Ishikawa (cell line): ENCODE measurements at regions not wholly inside any gene's neighbourhood (a gene's known extent, or its start where the extent isn't known, plus 50 kb on each side); places are given as distances from the start of the nearest gene placed in this dataset.

ENCODE experiments used
- CEBPB ChIP-seq: IDR thresholded peaks from 2 replicates; pipeline ENCODE4 v1.6.1; 2012
- CREB1 ChIP-seq: IDR thresholded peaks from 2 replicates; pipeline ENCODE4 v1.6.1; 2012; ENCODE audit warnings: low read depth
- EGR1 ChIP-seq: IDR thresholded peaks from 2 replicates; pipeline ENCODE4 v1.6.1; 2012
- EP300 ChIP-seq: IDR thresholded peaks from 2 replicates; pipeline ENCODE4 v1.6.1; 2012; ENCODE audit warnings: borderline replicate concordance
- FOXM1 ChIP-seq: IDR thresholded peaks from 2 replicates; pipeline ENCODE4 v1.6.1; 2012; ENCODE audit warnings: low read depth, borderline replicate concordance
- MAX ChIP-seq: IDR thresholded peaks from 2 replicates; pipeline ENCODE4 v1.6.1; 2012
- NFIC ChIP-seq: IDR thresholded peaks from 2 replicates; pipeline ENCODE4 v1.6.1; 2012
- RAD21 ChIP-seq: IDR thresholded peaks from 2 replicates; pipeline ENCODE4 v1.6.1; 2012; ENCODE audit warnings: low read depth
- REST ChIP-seq: IDR thresholded peaks from 2 replicates; pipeline ENCODE4 v1.6.1; 2012; ENCODE audit warnings: low read depth, mild to moderate bottlenecking
- TAF1 ChIP-seq: IDR thresholded peaks from 2 replicates; pipeline ENCODE4 v1.6.1; 2012; ENCODE audit warnings: low read depth, mild to moderate bottlenecking
- TCF12 ChIP-seq: IDR thresholded peaks from 2 replicates; pipeline ENCODE4 v1.6.1; 2012; ENCODE audit warnings: low read depth
- TEAD4 ChIP-seq: IDR thresholded peaks from 2 replicates; pipeline ENCODE4 v1.6.1; 2012
- USF1 ChIP-seq: IDR thresholded peaks from 2 replicates; pipeline ENCODE4 v1.6.1; 2012
- YY1 ChIP-seq: IDR thresholded peaks from 2 replicates; pipeline ENCODE4 v1.6.1; 2012; ENCODE audit warnings: low read depth
- ZBTB7A ChIP-seq: IDR thresholded peaks from 2 replicates; pipeline ENCODE4 v1.6.1; 2012; ENCODE audit warnings: low read depth

GRCh38 chr9:81373294-81373693 is 316.1 kb downstream of the TLE1 start:
- TF ChIP-seq MAX (no peak), RAD21 (no peak), EGR1 (no peak), FOXM1 (no peak)

- TF ChIP-seq ZBTB7A (no peak), USF1 (no peak), RAD21 (no peak)
Measured at GRCh38 chr9:81372628-81373191, 316.6 kb downstream of the TLE1 start.

GRCh38 chr9:81371824-81372223 is 317.5 kb downstream of the TLE1 start:
- no peak for TF ChIP-seq USF1
- TF ChIP-seq TCF12: no peak
- no peak for TF ChIP-seq YY1
- TF ChIP-seq CEBPB: no peak
- no peak for TF ChIP-seq EGR1
- no peak for TF ChIP-seq TAF1
- no peak for TF ChIP-seq MAX
- TF ChIP-seq RAD21: no peak
- TF ChIP-seq ZBTB7A: no peak
- no peak for TF ChIP-seq CREB1
- no peak for TF ChIP-seq EP300
- TF ChIP-seq REST: no peak
- no peak for TF ChIP-seq TEAD4
- no peak for TF ChIP-seq NFIC
- no peak for TF ChIP-seq FOXM1

GRCh38 chr9:81370650-81371049 is 318.7 kb downstream of the TLE1 start:
- TF ChIP-seq CEBPB: no peak
- no peak for TF ChIP-seq CREB1

- no peak for TF ChIP-seq MAX
- TF ChIP-seq TCF12: no peak
Measured at GRCh38 chr9:81370096-81370495, 319.3 kb downstream of the TLE1 start.

- TF ChIP-seq ZBTB7A (no peak), YY1 (no peak), EP300 (no peak), FOXM1 (no peak), REST (no peak), MAX (no peak), TAF1 (no peak), CEBPB (no peak), USF1 (no peak)
Measured at GRCh38 chr9:81369121-81369520, 320.2 kb downstream of the TLE1 start.
